GM21528 (cell line): ENCODE measurements at regions not wholly inside any gene's neighbourhood (a gene's known extent, or its start where the extent isn't known, plus 50 kb on each side); places are given as distances from the start of the nearest gene placed in this dataset.

Experiments used
- ATAC-seq: cut with Tn5 transposase; IDR thresholded peaks from one replicate; pipeline ENCODE4 v1.9.1; 2021; ENCODE audit warnings: mild to moderate bottlenecking, moderate library complexity; ENCODE audit not compliant: unreplicated experiment, low FRiP score

DNA sequence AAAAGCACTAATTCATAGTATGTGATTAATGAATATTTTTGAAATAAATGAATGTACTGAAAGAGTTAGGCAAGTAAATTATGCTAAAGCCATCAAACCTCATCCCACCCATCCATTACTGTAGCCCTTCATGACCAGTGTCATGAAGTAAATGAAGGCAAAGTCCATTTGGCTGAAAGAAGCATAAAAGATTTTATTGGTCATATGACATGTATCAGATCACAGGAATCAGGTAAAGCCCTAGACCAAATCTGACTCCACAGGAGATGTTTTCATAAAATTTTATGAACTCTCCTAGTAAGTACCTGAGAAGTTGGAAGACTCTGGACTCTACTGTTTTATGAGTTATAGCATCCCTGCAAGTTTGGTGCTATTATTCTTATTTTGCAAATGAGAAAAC lies 213.5 kb downstream of the TMEM114 start:
- ATAC-seq, result no peak

DNA sequence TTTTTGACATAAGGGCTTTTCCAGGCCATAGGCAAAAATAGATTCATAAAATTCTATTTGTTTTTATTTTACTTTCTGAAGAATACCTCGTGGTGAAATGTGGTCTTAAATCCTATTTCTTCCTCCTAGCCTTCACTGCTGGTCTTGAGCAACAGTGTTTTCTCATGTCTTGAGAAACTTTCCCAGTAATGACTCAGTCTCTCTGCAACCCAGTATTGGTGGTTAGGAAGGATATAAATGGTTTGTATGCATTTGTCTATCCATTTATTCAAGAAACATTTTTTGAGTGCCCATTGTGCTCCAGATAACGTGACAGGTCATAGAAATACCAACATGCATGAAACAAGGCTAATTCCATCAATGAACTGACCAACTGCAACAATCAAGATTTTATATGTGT lies 213.9 kb downstream of the TMEM114 start:
- ATAC-seq, result no peak

DNA sequence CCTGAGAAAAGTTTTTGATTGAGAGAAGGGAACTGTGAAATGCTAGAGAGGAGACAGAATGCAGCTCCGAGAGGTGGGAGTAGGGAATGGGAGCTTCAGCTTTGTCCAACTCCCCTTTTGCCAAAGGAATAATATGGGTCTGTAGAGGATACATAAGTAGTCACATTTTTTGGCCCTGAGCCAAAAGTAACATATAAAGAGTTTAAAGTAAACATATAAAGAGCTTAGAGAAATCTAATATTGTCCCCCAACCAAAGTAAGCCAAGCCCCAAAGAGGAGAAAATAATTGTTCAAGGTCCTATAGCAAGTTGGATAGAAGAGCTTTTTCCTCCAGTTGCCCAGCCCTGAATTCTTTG lies 215.1 kb downstream of the TMEM114 start:
- ATAC-seq, result no peak

DNA sequence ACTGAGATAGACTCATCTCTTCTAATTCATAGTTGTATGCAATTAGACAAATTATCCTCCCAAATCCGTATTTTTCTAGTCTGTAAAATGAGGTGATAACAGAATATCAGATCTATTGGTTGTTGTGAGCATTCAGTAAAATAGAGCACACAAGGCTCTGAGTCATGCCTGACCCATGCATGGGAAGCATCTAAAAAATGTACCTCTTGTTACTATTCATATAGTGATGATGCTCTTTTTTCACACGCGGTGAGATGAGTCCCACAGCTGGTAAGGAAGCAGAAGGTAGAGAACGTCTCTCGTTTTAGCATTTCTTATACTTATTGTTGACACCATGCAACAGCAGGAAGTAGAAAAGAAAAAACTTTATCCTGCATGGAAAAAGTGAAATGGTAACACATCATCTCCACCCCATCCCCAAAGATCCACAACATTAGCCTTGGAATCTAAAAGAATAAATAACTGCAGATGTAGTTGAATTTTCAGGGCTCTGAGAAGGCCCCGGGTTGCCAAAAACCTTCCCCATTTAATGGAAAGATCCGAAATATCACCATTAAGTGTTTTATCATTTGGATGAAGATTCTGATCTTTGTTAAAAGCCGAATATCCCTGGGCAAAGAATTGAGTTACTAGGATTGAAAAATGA lies 215.6 kb downstream of the TMEM114 start:
- ATAC-seq, result no peak

DNA sequence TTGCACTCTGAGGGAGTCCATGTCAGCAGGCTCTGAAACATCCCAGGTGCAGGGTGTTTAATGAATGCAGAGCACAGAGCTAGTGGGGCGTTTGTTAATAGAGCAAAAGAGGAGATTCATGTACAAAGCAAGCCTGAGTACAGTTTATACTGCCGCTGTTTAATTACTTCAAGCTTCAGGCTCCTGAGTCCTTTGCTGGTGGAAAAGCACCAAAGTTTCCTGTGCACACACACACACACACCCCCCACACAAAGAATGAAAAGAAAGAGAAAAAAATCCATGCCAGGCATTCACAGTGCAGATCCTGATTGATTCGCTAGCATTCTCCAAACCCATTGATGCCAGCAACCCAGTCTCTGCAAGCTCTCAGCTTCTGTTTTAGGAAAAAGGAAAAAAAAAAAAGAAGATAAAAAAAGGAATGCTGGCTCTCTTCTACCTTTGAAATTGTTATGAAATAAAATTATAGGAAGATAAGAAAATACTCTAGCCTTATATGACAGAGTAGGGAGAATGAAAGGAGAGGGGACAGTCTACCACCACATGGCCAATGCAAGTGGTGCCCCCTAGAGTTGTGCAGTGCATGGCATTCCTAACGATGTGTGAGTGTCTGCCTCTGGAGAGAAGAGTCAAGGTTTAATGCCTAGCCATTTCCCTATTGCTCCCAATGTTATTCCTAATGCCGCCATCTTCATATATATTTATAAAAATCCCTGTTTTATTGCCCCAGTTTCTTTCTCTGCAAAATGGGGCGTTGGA lies 216.5 kb downstream of the TMEM114 start:
- no peak for ATAC-seq

DNA sequence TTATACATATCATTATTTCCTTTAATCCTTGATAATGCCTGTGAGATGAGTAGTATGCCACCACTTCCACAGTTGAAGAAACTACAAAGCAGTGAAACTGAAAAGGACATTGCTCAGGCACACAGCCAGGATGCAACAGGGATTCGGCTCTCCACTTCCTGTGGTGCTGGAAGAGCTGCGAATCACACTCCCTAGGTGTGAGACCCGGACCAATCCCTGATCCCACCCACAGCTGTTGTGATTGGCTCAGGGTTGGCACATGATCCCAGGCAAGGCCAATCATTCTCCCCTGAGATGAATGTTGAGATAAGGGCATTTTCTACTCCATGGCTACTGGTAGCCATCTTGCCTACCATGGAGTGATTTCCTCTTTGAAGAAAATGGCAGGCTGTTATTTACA lies 218.2 kb downstream of the TMEM114 start:
- ATAC-seq, result no peak

DNA sequence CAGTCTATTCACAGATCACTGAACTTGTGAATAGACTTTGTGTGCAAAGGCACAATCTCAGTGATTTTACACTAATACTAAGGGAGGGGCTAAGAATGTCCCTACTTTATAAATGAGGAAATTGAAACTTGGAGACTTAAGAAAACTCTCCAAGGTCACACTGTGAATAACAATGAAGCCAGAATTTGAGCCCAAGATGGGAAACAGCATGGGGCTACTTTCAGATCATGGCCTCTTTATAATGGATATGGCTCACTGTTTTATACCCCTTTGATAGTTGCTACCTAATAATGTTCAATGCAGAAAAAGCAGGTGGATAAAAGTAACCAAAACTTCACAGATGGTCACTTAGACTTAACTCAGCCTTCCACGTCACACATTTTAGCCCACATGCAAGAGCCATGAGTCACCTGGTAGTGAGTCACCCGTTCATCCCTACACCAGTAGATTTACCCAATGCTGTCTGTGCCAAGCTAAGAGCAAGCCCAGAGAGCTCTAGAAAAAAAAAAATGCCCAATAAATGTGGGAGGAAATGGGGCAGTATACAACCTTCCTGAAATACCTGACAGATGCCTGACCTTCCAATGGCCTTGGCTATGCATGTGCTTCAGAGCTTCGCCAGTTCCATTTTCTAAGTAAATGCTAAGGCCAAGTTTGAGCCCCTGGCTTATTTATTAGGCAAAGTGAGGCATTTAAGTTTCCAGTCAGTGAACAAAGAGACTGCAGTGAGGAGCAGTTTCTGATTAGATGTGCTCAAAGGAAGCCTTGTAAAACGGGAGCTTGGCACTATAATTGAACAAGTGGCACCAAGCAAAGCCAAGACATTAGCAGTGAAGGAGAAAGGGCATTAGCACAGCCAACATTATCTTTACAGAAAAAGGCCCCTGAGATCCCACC lies 219.7 kb downstream of the TMEM114 start:
- no peak for ATAC-seq

DNA sequence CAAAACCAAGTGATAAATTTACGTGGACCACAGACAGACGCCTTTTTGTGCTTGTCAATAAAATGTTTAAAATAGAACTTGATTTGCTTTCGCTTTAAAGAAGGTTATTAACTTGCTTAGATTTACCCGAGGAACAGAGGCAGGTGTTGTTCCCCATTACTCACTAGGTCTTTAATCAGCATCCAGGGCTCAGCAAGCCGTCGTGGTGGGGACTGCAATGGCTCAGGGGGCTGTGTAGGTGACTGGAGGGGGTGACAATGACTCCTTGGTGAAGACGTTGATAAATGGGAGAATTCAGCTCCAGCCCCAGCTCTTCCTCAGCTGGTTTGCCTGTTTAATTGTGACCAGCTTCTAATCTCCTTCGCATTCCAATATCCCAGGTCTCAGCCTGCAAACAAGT lies 231.4 kb downstream of the TMEM114 start:
- no peak for ATAC-seq

DNA sequence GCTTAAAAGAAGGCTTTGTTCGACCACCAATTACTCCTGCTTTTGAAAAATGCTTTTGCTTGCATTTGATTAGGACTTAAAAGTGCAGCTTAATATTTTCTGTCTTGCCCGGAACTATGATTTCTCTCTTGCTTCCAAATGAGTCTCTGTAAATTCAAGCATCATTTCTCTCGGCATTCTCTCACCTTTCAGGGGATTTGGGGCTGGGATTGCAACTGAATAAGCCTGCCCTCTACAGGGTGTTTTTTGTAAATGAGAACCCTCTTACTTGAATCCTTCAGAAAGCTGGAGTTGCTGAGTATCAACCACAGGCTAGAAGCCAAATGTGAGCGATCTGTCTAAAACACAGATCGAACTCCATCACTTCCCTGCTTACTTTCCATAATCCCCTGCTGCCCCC lies 234.6 kb downstream of the TMEM114 start:
- ATAC-seq, result no peak

DNA sequence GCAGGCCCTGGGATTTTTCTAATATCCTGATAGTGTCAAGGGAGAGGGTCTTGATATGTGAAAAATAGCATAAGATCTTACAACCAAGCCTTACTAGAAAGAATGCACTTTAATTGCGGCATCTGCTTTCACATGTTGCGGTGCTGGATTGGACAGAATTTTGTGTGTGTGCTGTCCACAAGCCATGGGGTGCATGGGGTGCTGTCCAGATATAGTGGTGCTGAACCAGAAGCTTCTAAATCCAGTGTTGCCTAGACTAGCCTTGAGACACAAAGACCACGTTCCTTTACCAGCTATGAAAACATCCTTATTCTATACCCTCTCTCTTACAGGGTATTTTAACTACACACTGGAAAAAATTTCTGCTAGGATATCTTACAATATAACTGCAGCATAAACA lies 244.0 kb downstream of the TMEM114 start:
- no peak for ATAC-seq

DNA sequence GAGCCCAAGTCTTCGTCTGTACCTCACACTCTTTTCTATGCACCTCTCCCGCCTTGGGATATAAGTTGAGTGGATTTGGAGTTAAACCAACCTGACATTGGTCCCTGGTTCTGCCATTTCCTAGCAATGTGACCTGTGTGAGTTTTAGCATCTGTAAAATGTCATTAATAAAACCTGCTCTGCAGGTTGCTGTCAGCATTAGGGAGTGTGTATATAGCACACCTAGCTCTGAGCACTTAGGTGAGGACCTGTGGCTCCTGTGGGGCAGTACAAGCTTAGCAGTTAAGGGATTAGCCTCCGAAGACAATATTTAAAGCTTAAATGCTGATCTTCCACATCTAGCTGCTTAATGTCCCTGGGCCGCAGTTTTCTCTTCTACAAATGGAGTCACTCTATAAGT lies 248.0 kb downstream of the TMEM114 start:
- ATAC-seq, result no peak

DNA sequence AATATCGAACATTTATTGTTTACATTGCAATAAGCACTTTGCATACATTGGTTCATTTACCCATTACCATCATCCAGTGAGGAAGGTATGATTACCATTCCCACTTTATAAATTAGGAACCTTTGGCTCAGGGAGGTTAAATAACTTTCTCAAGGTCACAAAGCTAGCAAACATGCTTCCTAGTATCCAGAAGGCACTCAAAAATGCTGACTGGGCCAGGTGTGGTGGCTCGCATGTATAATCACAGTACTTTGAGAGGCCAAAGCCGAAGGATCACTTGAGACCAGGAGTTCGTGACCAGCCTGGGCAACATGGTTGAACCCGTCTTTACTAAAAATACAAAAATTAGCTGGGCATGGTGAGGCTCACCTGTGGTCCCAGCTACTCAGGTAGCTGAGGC lies 259.6 kb downstream of the TMEM114 start:
- ATAC-seq, result no peak

DNA sequence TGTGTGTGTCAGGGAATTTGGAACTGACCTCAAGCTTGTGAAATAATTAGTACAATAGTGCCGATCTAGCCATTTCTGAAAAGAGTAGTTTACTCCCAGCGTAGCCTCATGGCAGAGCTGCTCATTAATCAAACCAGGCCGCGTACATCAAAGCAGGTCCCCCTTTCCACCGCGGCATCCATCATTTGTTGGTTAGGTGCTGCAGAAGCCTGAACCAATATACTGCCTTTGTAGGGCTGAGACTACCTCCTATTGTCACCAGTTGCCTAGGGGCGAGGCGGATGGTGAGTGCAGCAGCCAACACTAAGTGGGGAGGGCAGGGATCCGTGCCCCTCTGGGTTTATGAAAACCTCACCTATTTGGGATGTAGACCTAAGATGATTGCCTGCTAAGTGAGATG lies 264.1 kb downstream of the TMEM114 start:
- ATAC-seq, result no peak

DNA sequence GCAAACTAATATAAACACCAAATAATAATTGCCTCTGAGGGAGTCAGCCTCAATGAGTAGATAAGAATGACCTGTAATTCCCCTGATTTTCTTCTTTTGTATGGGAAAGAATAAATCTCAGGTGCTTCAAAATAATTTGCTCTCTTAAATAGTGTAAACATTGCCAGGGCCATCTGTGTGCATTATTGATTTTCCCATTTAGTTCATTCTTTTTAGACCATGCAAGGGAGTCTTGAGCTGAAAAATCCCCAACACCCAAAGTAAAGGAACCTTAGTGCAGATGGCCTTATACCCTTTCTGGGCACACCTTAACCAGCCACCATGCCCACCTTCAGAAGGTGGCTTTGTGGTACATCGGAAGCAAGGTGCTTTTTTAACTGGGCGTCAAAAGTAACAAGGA lies 267.2 kb downstream of the TMEM114 start:
- ATAC-seq, result no peak

DNA sequence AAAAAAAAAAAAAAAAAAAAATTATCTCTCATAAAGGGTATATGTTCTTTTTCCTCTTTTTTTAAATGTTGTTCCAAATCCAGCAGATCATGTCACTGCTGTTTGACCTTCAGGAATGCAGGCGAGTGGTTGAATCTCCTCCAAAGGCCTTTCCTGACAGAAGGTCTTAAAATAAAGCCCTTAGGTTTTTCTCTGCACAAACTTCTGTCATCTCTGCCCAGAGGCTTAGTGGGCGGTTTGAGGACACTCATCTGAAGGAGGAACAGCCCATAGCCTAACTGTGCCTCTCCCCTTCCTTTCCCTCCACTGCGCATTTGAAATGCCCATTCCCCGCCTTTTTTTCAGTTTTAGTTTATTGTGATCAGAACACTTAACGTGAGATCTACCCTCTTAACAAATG lies 270.2 kb downstream of the TMEM114 start:
- ATAC-seq, result no peak

DNA sequence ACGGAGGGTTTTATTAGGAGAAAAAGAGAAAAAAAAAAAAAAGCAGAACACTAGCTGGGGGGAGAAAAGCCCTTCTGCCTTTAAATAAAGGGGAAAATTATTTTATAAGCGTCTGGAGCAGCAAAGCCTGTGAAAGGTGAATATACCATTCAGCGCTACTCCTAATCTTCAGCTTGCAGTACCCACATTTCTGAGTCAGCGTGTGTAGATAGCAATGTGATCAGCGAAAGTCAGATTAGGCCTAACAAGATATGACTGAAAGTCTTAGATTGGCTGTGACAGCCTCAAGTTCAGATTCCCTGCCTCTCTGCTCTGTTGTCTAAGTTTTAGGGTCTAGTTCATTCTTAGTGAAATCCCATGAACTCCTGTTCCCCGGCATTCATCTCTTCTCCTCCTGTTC lies 279.5 kb downstream of the TMEM114 start:
- no peak for ATAC-seq

DNA sequence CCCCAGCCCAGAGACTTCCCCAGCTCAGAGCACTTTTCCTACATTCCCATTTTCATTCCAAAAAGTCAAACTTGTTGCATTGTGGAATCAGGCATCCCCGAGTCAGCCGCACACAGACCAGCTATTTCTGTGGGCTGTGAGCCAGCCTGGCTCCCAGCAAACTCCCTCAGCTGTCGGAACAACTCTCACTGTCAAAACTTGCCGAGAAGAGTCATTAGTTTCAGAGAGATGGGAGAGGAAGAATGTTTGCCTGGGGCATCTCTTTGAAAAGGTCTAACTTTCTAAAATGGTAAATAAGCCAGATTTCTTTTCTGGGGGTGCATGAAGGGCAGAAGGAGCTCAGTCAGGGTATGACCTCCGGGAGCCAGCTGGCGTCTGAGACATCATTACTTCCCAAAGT lies 280.0 kb downstream of the TMEM114 start:
- ATAC-seq, result no peak

DNA sequence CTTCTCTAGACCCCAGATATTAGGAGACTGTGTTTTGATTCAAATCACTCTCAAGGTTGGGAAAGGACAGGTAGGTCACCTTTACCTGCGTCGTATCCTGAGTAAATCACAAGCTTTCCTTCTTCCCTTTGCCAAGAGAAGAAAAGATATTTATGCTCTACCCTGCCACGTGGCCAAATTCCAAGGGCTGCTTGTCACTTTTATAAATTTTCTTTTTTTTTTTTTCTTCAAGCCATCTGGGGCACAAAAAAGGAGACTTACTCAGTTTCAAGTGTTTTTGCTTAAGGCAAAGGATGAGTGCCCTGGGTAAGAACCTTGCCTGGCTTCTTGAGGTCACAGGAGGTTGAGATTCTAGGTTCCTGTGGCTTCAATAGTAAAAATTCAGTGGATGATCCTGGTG lies 285.1 kb downstream of the TMEM114 start:
- ATAC-seq, result no peak

DNA sequence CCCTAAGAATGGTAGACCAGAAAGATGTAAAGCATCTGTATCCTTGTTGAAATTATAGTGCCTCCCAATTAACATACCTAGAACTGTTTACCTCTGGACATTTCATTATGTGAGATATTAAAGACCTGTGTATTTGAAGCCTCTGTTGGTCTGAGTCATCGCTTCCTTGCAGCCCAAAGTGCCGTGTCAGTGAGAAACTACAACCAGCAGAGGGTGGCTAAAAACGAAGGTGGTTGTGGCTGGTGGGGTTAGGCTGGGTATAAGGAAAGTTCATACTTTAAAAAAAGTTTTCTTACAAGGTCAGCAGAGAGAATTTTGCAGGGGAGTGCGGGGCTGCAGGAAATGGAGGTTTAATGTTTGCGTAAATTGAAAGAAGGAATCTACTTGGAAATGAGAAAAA lies 290.7 kb downstream of the TMEM114 start:
- no peak for ATAC-seq

DNA sequence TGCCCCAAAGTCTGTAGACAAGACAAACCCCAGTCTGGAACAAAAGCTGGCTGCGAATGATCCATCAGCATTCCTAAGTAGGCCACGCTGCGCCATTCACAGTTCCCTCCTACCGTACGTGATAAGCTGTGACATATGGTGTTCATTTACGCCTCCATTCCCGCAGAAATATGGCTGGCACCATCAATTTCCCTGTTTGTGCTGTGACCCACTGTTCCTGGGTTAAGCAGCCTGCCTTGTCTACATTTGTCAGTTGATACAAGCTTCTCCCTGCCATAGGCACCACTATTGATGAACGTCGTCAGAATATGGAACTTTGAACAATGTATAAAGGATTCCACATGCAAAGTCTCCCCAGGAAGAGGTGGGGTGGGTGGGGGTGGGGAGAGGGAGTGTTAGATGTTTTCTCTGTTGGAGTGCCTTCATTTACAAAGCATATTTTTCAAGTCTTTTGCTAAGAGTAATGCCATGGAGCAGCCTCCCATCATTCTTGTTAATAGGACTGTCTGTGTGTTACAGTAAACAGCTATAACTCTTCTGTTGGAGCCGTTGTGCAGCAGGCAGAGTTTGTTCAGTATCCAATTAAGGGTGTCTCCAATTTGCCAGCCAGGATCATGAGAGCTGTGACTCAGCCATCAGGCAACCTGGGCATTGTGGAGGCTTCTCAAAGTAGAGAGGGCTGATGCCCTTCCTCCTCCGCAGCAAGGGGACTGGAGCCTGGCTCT lies 294.6 kb downstream of the TMEM114 start:
- ATAC-seq, result no peak

DNA sequence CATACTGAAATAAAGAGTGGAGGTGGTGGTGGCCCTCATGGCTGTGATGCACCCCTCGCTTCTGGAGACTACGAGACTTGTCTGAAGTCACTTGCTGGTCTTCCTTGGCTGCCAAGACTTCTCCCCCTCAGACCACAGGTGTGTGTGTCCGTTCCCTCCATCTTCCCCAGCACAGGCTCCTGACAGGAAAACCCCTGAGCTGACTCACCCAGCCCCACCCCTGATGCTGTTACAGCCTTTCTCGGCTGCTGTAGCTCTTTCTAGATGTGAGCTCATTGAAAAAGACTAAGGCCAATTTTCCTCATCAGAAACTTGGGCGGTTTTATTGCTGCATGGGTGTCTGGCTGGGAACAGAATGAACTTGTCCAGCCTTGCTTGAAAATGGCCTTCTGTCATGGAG lies 296.9 kb downstream of the TMEM114 start:
- no peak for ATAC-seq
